DOHH2 (cell line): ENCODE measurements at regions not wholly inside any gene's neighbourhood (a gene's known extent, or its start where the extent isn't known, plus 50 kb on each side); places are given as distances from the start of the nearest gene placed in this dataset.

Source experiments
- EZH2phosphoT487 ChIP-seq: fragments of 200-600 bp; sonication (generic); IDR thresholded peaks from 2 replicates; pipeline ENCODE4 v1.6.1; 2017; ENCODE audit warnings: borderline replicate concordance, mild to moderate bottlenecking, antibody characterized with exemption, low read length, moderate library complexity, mixed read lengths
- TF ChIP-seq, protein P1 (sequence below): fragments of 200-600 bp; sonication (generic); IDR thresholded peaks from one replicate; pipeline ENCODE4 v1.5.1; 2014; ENCODE audit warnings: antibody characterized with exemption, mild to moderate bottlenecking, low read depth, low read length; ENCODE audit not compliant: poor library complexity, severe bottlenecking

DNA sequence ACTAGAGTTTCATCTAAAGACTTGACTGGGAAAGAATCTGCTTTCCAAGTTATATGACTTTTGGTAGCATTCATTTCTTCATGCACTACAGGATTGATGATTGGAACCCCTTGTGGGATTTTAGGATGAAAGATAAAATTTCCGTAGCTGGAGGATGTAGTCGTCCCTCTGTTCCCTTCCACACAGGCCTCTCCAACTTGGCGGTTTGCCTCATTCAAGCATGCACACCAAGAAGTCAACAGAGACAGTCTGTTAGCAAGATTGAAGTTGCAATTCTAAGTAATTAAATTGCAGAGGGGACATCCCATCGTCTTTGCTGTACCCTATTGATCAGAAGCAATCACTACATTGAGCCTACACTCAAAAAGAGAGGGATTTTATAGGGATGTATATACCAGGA, 777.4 kb upstream of the HS3ST1 start:
- TF ChIP-seq, protein P1, sequence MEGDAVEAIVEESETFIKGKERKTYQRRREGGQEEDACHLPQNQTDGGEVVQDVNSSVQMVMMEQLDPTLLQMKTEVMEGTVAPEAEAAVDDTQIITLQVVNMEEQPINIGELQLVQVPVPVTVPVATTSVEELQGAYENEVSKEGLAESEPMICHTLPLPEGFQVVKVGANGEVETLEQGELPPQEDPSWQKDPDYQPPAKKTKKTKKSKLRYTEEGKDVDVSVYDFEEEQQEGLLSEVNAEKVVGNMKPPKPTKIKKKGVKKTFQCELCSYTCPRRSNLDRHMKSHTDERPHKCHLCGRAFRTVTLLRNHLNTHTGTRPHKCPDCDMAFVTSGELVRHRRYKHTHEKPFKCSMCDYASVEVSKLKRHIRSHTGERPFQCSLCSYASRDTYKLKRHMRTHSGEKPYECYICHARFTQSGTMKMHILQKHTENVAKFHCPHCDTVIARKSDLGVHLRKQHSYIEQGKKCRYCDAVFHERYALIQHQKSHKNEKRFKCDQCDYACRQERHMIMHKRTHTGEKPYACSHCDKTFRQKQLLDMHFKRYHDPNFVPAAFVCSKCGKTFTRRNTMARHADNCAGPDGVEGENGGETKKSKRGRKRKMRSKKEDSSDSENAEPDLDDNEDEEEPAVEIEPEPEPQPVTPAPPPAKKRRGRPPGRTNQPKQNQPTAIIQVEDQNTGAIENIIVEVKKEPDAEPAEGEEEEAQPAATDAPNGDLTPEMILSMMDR = no peak
- TF ChIP-seq EZH2phosphoT487 = no peak
